H7 (cell line): ENCODE measurements at regions not wholly inside any gene's neighbourhood (a gene's known extent, or its start where the extent isn't known, plus 50 kb on each side); places are given as distances from the start of the nearest gene placed in this dataset.
A peak's percentile ranks its signal among the peaks of the same experiment; 100 is the strongest.

Experiments used
- DNase-seq: peaks from one replicate; pipeline ENCODE4 v3.0.0; 2012
- H3K27me3 ChIP-seq: 2 replicates; pipeline ENCODE4 v1.6.0; 2011; ENCODE audit warnings: mild to moderate bottlenecking, low read length; ENCODE audit not compliant: control insufficient read depth, insufficient read depth
- H3K36me3 ChIP-seq: replicated peaks from 2 replicates; pipeline ENCODE4 v1.5.1; 2011; ENCODE audit warnings: low read length; ENCODE audit not compliant: control insufficient read depth, insufficient read depth
- H3K4me3 ChIP-seq: 2 replicates; pipeline ENCODE4 v1.5.1; 2011; ENCODE audit warnings: low read depth, mild to moderate bottlenecking, control low read depth, low read length, moderate library complexity; ENCODE audit not compliant: insufficient read depth

DNA sequence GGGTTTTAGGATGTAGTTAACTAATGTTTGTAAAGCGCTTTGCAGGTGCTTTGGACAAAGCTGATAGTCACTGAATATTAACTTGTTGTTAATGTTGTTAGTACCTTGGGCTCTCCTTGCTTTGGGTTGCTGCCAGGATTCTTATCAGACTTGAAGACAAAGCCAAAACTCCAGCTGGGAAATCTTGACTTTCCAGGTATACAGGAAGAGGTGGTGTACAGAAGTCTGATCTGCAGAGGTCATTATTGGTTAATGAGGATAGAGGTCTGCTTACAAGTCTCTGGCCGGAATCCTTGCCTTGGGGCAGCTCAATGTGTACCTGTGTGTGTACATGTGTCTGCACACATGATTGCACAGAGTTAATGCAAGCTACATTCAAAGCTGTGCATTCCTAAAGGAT, 96.0 kb upstream of the POU3F1 start:
- Histone ChIP-seq H3K27me3 (peaks cover 10% of the 10 kb centered on the region; the same call in 1 of the 2 replicates), H3K4me3 (no peak overlapping the region), H3K36me3 (no peaks in the 10 kb centered on the region)
- DNase-seq: no peak

DNA sequence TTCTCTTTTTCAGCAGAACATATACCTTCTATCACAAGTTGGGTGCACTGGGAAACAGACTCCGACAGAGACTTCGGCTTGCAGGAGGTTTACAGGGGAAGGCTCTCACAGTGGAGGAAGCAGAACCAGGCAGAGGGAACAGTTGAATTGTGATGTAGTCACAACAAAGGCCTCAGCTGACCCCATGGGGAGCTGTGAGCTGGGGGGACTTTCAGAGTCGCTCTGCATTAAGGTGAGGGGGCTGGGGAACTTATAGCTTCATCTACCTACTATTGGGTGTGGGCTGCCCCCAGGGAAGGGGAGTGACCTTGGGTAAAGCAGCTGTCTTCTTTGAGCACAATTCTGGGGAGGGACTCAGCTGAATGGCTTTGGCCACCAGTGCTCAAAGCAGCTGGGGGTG, 94.9 kb upstream of the POU3F1 start:
- Histone ChIP-seq H3K27me3 (peaks cover 13% of the 10 kb centered on the region), H3K4me3 (no peak overlapping the region), H3K36me3 (no peaks in the 10 kb centered on the region)
- peak; percentile 46 for DNase-seq

DNA sequence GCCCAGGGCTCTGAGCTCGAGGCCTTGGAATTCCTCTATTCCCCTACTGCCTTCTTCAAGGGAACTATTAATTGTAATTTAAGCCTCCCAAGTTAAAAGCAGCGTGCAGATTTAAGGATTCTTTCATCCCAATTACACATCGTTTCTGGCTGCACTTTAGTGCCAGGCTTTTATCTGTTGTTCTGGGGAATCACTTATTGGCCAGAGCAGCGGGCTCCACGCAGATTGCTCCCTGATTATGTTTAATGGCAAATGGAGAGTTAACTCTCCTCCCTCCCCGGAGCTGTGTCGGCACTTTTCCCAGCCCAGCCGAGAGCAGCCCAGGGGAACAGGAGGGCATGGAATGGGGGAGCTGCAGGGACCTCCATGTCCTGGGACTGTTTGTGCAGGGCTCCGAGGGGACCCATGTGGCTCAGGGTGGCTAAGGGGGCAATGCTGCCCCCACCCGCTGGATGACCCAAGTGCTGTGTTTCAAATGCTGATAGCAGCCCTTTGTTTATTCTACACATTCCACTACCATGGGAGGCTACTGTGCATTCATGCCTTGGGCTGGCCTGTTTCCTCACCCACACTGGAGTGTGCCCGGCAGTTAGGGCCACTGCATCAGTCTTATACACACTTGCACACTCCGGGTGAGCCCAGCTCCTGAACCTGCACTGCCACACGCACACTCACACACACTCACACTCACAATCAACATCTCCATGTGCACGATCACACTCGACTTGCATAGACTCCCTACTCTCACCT, 93.3 kb upstream of the POU3F1 start:
- no peak overlapping the region for H3K4me3 ChIP-seq
- peak; percentile 68 for DNase-seq
- H3K36me3 ChIP-seq: no peaks in the 10 kb centered on the region
- peaks cover 21% of the 10 kb centered on the region for H3K27me3 ChIP-seq

DNA sequence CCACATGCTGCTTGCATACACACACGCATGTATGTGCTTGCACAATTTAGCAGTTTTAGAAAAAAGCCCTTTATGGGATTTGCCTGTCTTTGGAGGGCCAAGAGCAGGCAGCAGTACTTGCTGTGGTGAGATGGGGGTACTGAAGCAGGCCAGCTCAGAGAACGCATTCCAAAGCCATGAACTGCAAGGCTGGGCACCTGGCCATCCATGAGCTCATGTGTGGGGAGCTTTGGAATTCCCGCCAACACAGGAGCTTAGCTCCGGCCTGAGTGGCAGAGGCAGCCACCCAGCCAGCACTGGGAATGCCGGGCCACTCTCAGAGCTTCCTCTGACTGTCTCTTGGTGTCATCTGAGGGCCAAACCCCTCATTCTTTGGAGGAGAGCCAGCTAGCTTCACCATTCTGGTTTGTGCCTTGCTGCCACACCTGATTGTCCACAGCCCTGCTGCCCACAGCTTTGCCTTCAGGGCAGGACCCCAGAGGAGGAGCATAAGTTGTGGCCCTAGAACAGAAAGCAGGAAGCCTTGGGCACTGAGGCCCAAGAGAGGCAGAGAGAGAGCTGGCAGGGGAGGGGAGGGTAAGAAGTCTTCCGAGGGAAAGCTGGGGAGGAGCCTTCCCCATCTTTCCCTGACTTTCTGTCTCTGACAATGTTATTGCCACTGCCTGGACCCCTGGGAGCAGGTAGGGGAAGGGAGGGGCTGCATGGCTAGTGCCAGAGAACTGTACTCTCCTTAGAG, 92.1 kb upstream of the POU3F1 start:
- DNase-seq: peak; percentile 39
- no peak overlapping the region for H3K4me3 ChIP-seq
- H3K27me3 ChIP-seq: peaks cover 27% of the 10 kb centered on the region
- H3K36me3 ChIP-seq: no peaks in the 10 kb centered on the region

DNA sequence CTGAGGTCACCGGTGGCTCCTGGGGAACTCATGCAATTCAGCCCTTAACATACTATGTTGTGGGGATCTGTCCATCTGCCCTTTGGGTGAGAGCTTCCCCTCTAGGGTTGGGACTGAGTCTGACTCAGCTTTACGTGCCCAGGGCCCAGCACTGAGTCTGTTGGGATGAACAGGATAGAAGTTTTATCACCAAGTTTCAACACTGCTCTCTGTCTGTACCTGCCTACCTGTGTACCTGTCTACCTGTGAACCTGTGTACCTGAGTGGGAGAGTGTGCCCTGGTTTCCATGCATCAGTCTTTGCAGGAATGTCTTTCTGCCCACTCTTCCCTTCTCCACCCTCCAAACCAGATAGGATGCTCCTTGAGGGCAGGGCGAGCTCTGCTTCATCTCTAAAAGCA, 90.6 kb upstream of the POU3F1 start:
- no peak for DNase-seq
- peaks cover 30% of the 10 kb centered on the region for H3K27me3 ChIP-seq
- H3K36me3 ChIP-seq: no peaks in the 10 kb centered on the region
- no peak overlapping the region for H3K4me3 ChIP-seq

DNA sequence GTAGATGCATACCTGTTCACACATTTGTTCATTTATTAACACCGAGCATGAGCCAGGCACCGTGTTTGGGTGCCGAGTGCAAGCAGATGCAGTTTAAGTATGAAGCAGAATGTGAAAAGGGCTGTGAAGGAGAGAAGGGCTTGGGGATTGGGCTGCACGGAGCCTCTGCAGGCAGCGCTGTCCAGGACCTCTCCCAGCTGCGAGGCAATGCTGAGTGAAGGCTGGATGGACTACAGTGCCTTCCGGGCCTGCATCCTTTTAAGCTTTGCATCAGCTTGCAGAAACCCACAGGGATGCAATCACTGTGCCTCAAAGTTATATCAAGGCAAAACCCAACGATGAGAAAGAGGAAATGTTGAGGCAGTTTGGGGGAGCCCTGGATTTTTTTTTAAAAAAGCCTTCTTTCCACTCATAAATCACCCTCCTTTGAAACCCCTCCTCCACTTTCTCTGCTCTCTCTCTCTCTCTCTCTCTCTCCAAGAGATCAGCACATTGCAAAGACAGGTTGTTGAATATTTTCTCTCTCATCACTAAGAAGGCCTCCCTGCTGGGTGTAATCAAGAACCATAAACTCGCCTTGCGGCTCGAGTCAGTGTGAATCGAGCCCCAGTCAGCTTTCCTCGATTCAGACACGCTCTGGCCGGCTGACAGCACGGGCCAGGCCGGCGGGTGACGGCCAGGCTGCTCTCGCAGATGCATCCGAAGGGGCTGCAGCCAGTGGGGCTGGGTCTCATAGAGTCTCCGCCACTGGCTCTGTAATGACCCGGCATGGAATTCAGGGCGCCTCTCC, 89.2 kb upstream of the POU3F1 start:
- peaks cover 28% of the 10 kb centered on the region for H3K27me3 ChIP-seq
- no peak overlapping the region for H3K4me3 ChIP-seq
- no peaks in the 10 kb centered on the region for H3K36me3 ChIP-seq
- DNase-seq: peak; percentile 74

DNA sequence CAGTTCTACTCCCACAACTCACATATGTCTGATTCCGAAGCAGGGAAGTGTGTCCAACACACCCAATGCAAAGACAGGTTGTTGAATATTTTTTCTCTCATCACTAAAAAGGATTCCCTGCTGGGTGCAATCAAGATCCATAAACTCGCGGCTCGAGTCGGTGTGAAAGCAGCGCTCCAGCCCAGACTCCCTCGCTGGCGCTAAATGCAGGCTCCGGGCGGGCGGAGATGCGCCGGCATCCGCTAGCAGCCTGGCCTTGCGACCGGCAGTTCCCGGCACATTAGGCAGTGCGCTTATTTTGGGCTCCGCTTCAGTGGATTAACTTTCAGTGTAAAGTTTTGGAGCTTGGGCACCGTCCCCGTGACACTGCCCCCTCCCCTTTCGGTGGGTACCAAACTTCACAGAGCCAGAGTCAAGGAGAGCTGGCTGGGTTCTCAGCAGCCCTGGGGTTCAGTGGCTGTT, 87.7 kb upstream of the POU3F1 start:
- H3K27me3 ChIP-seq: peaks cover 23% of the 10 kb centered on the region
- no peaks in the 10 kb centered on the region for H3K36me3 ChIP-seq
- H3K4me3 ChIP-seq: no peak overlapping the region
- DNase-seq: peak; percentile 44

DNA sequence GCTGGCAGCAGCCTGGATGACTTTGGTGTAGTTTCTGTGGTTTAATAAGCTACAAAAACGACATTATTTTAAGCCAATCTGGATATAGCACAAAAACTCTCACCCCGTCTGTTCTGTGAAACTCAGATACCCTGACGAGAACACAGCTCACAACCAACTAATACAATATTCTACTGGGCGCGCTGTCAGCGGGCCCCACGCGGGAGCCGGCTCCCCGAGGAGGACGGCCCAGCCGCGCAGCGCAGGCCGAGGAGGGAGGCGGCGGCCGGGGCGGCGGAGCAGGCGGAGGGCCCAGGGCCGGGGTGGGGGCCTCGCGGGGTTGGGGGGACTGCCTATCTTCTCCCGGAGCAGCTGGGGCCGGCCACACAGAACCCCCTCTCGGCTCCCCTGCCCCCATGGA, 87.2 kb upstream of the POU3F1 start:
- peaks cover 22% of the 10 kb centered on the region for H3K27me3 ChIP-seq
- peak; percentile 73 for DNase-seq
- no peak overlapping the region for H3K4me3 ChIP-seq
- H3K36me3 ChIP-seq: no peaks in the 10 kb centered on the region

DNA sequence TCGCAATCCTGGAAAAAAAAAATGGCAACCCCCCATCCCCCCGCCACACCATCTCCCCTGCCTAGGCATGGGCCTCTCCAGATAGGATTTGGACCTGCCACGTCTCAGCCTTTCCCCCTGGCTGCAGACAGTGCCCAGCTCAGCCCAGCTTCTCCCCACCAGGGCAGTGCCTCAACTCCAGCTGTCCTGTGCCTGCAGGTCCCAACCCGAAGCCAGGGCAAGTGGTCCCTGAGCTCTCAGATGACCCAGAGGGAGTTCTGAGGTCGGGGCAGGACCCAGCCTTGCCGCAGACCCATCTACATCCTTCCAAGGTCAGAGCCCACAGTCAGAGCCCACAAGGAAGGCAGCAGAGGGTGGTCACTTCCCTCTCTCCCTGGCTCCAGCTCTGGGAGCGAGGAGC, 86.7 kb upstream of the POU3F1 start:
- H3K36me3 ChIP-seq: no peaks in the 10 kb centered on the region
- DNase-seq: peak; percentile 58
- peaks cover 22% of the 10 kb centered on the region for H3K27me3 ChIP-seq
- no peak overlapping the region for H3K4me3 ChIP-seq

DNA sequence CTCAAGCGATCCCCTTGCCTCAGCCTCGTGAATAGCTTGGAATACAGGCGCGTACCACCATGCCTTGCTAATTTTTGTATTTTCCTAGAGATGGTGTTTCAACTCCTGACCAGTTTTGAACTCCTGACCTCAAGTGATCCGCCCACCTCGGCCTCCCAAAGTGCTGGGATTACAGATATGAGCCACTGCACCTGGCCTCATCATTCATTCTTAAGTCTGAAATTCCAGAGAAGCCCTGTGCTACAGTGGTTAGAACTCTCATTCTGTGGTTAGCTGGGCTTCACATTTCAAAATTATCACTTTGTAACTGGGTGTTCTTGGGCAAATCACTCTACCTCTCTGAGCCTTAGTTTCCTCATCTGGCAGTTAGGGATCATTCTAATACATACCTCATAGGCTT, 86.1 kb upstream of the POU3F1 start:
- Histone ChIP-seq H3K4me3 (no peak overlapping the region), H3K36me3 (no peaks in the 10 kb centered on the region), H3K27me3 (peaks cover 22% of the 10 kb centered on the region)
- DNase-seq: no peak

DNA sequence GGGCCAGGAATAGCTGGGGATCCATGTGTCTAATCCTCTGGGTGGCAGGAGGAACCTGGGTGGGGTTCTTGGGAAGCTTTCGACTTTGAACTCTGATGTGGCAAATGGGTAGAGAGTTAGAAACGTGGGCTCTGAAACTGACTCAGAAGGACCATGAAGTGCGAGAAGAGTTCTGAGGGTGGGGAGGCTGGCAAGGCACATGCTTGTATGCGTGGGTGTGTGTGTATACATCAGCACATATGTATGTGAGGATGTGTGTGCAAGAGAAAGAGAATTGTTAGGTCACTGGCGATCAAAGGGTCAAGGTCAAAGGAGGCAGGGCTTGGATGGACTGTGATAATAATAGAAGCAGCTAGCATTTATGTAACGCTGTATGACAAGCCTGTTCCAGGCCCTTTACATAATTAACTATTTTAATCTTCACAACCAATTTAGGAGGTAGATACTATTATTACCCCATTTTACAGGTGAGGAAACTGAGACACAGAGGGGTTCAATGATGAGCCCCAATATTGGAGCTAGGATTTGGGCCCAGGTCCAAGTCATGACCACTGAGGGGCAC, 84.5 kb upstream of the POU3F1 start:
- no peak for DNase-seq

DNA sequence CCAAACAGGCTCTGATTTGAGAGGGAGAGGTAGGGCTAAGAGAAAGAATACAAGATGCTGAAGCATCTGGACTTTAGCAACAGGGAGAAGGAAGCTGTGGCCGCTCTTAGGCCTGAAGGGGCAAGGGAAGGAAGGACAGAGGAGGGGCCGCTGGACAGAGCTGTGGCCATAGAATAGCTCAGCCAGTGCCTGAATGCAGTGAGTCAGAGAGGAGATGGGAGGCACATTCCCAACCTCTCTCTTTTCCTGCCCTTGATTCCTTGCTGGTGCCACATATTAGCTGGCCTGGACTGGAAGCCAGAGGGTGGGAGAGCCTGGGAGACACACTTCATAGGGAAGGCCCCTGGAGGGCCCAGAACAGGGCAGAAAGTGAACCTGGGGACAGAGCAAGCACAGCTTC, 83.4 kb upstream of the POU3F1 start:
- Histone ChIP-seq H3K4me3 (no peak overlapping the region), H3K36me3 (no peaks in the 10 kb centered on the region), H3K27me3 (peaks cover 10% of the 10 kb centered on the region)
- no peak for DNase-seq

More for the DNA sequence above, 84.5 kb upstream of the POU3F1 start:
- Histone ChIP-seq H3K27me3 (peaks cover 17% of the 10 kb centered on the region), H3K4me3 (no peak overlapping the region), H3K36me3 (no peaks in the 10 kb centered on the region)

DNA sequence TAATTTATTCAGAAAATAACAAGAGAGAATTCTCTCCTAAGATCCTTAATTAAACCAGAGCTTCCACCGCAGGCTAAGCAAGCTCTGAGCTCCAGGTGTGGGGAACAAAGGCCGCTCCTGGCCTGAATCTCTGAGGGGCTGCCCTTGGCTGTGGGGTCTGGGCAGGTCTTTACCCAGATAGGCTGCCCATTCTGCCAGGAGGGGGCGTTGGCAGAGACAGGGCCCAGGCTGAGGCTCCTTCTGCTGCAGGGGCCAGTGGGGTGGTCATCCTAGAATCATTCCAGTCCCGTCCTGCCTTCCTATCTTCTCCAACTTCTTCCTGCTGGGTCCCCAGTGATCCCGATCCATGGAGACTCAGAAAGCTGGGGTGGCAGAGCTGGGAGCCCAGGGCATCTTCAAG, 82.9 kb upstream of the POU3F1 start:
- Histone ChIP-seq H3K4me3 (no peak overlapping the region), H3K27me3 (peaks cover 8% of the 10 kb centered on the region), H3K36me3 (no peaks in the 10 kb centered on the region)
- DNase-seq: peak; percentile 82

DNA sequence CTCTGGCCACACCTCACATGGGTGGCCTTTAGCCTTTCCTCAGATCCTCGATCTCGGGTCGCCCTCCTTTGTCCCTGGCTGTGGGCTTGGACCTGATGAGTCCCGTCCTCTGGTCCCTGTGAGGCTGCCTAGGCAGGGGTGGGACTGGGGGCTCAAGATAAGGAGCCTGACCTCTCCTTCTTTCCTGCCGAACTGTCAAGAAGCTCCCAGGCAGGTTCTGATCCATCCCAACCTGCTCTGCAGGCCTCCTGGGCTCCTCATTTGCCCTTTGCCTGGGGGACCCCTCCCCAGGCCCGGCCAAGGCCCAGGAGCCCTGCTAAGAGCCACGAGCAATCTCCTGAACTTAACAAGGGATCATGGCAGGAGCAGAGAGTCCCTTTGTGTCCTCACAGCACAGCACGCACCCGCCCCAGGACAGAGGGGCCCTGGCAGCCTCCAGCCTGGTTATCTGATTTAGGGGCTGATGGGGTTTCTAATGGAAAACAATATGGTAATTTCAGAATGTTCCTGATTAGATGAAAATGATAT, 82.4 kb upstream of the POU3F1 start:
- DNase-seq: peak; percentile 55
- H3K4me3 ChIP-seq: no peak overlapping the region

More for the DNA sequence above, 82.4 kb upstream of the POU3F1 start:
- Histone ChIP-seq H3K36me3 (no peaks in the 10 kb centered on the region), H3K27me3 (peaks cover 4% of the 10 kb centered on the region)
